Osteoblast (primary cell): ENCODE measurements at regions not wholly inside any gene's neighbourhood (a gene's known extent, or its start where the extent isn't known, plus 50 kb on each side); places are given as distances from the start of the nearest gene placed in this dataset.

ENCODE experiments used
- DNase-seq: peaks from one replicate; pipeline ENCODE4 v3.0.0; 2011; ENCODE audit warnings: low spot score, mixed read lengths; ENCODE audit not compliant: insufficient read length; ENCODE audit errors: missing footprints
- H2AFZ ChIP-seq: 2 replicates; pipeline ENCODE4 v1.6.0; 2011; ENCODE audit warnings: mild to moderate bottlenecking, low read length
- H3K27ac ChIP-seq: 2 replicates; pipeline ENCODE4 v1.5.1; 2011; ENCODE audit warnings: mild to moderate bottlenecking, low read depth, low read length, moderate library complexity
- H3K27me3 ChIP-seq: 2 replicates; pipeline ENCODE4 v1.6.0; 2012; ENCODE audit warnings: mild to moderate bottlenecking, control low read depth, inconsistent platforms, low read length, moderate library complexity; ENCODE audit not compliant: insufficient read depth
- H3K36me3 ChIP-seq: 2 replicates; pipeline ENCODE4 v1.5.1; 2011; ENCODE audit warnings: mild to moderate bottlenecking, low read length, control low read depth, moderate library complexity; ENCODE audit not compliant: insufficient read depth
- H3K4me1 ChIP-seq: 2 replicates; pipeline ENCODE4 v1.5.1; 2011; ENCODE audit warnings: mild to moderate bottlenecking, low read length, control low read depth, moderate library complexity; ENCODE audit not compliant: insufficient read depth
- H3K4me2 ChIP-seq: 2 replicates; pipeline ENCODE4 v1.6.0; 2011; ENCODE audit warnings: mild to moderate bottlenecking, low read length; ENCODE audit not compliant: insufficient read depth
- H3K4me3 ChIP-seq: fragments of 200-600 bp; sonication (generic); 3 replicates; pipeline ENCODE4 v1.5.1; 2012; ENCODE audit warnings: mild to moderate bottlenecking, low read length, inconsistent platforms; ENCODE audit not compliant: insufficient read depth
- H3K79me2 ChIP-seq: 2 replicates; pipeline ENCODE4 v1.6.0; 2012; ENCODE audit warnings: mild to moderate bottlenecking, low read length, control low read depth, inconsistent platforms; ENCODE audit not compliant: insufficient read depth
- H3K9me3 ChIP-seq: 2 replicates; pipeline ENCODE4 v1.5.1; 2011; ENCODE audit warnings: low read depth, low read length, control low read depth
- H4K20me1 ChIP-seq: 2 replicates; pipeline ENCODE4 v1.6.0; 2012; ENCODE audit warnings: mild to moderate bottlenecking, low read length, control low read depth; ENCODE audit not compliant: insufficient read depth
- CTCF ChIP-seq: IDR thresholded peaks from 2 replicates; pipeline ENCODE4 v1.5.1; 2011; ENCODE audit warnings: mild to moderate bottlenecking, low read depth, low read length, moderate library complexity; ENCODE audit errors: extremely low read depth

DNA sequence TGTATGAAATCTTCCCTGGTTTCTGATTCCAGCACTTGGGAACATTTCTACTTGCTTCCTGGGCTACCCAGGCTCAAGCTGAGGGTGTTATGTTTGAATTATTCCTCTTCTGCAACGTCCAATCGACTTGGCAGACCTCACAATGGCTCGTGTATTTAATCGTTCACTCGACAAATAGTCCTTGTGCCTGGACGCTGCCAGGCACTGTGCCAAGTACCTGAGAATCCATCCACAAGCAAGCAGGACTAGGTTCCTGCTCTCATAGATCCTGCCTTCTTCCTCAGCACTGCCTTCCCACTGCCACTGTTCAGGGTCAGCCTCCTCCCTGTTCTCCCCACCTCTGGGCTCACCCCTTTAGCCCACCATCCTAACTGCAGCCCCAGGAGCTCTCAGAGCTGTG is 113.3 kb downstream of the EFNB1 start:
- Histone ChIP-seq H3K4me2 (no peak overlapping the region), H3K36me3 (no peaks in the 10 kb centered on the region), H3K4me1 (peaks cover 44% of the 10 kb centered on the region), H2AFZ (no peak overlapping the region), H3K27me3 (peaks cover 3% of the 10 kb centered on the region), H3K9me3 (no peaks in the 10 kb centered on the region), H3K4me3 (no peak overlapping the region), H3K79me2 (no peaks in the 10 kb centered on the region), H4K20me1 (no peaks in the 10 kb centered on the region), H3K27ac (no peak overlapping the region)
- no peak for TF ChIP-seq CTCF
- DNase-seq, result no peak

- no peaks in the 10 kb centered on the region for H4K20me1 ChIP-seq
- H3K4me2 ChIP-seq, result no peak overlapping the region
- H3K4me1 ChIP-seq, result peaks cover 50% of the 10 kb centered on the region
- DNase-seq, result no peak
- H3K27ac ChIP-seq, result no peak overlapping the region
- no peak overlapping the region for H3K4me3 ChIP-seq
- no peaks in the 10 kb centered on the region for H3K9me3 ChIP-seq
- H3K36me3 ChIP-seq, result no peaks in the 10 kb centered on the region
- H3K79me2 ChIP-seq, result no peaks in the 10 kb centered on the region
- H2AFZ ChIP-seq, result no peak overlapping the region
- no peak for TF ChIP-seq CTCF
- H3K27me3 ChIP-seq, result peaks cover 3% of the 10 kb centered on the region
These were observed 112.6 kb downstream of the EFNB1 start for GRCh38 chrX:68941385-68941952.

DNA sequence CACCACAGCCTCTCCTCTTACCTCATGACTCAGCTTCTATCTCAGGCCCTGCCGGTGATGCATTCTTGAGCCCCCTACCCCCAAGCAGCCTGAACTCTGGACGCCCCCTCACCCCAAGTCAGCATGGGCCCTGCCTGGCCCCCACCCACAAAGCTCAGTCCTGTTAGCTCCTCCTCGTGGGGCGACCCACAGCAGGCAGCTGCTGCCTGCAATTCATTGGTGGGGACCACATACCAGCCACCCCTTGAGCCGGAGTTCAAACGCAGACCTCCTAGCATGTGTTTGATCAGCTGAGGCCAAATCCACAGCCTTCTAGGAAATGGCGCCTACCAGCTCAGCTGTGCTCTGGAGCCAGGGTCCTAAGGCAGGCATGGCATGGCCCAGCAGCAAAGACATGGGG is 111.8 kb downstream of the EFNB1 start:
- no peak for DNase-seq
- no peak overlapping the region for H3K4me2 ChIP-seq
- no peak overlapping the region for H3K4me3 ChIP-seq
- no peaks in the 10 kb centered on the region for H3K36me3 ChIP-seq
- H3K4me1 ChIP-seq, result peaks cover 52% of the 10 kb centered on the region
- no peaks in the 10 kb centered on the region for H3K79me2 ChIP-seq
- H3K27me3 ChIP-seq, result no peaks in the 10 kb centered on the region
- H4K20me1 ChIP-seq, result peaks cover 1% of the 10 kb centered on the region
- no peak for TF ChIP-seq CTCF
- no peaks in the 10 kb centered on the region for H3K9me3 ChIP-seq
- H2AFZ ChIP-seq, result no peak overlapping the region
- no peak overlapping the region for H3K27ac ChIP-seq

DNA sequence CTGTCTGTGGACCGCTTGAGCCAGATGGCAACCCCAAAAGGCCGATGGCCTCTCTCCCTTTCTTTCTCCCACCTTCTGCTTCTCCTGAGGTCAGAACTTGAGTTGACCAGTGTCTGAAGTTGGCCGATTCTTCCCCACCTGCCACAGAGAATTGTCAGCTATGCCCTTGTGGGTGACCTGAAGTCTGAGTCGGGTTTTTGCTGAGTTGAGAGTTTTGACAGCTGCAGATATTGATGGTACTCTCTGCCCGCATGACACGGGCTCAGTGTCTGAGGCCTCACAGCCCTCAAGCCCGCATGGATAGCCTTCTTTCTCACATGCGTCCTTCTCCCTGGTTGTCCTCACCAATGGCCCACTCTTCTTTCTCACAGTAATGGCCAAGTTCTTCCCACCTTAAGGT is 111.0 kb downstream of the EFNB1 start:
- H3K4me1 ChIP-seq, result peaks cover 46% of the 10 kb centered on the region
- H3K79me2 ChIP-seq, result no peaks in the 10 kb centered on the region
- no peak for DNase-seq
- H3K4me3 ChIP-seq, result no peak overlapping the region
- H3K36me3 ChIP-seq, result no peaks in the 10 kb centered on the region
- H4K20me1 ChIP-seq, result peaks cover 3% of the 10 kb centered on the region
- H2AFZ ChIP-seq, result no peak overlapping the region
- H3K4me2 ChIP-seq, result no peak overlapping the region
- H3K9me3 ChIP-seq, result no peaks in the 10 kb centered on the region
- no peaks in the 10 kb centered on the region for H3K27me3 ChIP-seq
- no peak for TF ChIP-seq CTCF
- no peak overlapping the region for H3K27ac ChIP-seq
